ENCODE measurements at regions not wholly inside any gene's neighbourhood (a gene's known extent, or its start where the extent isn't known, plus 50 kb on each side); places are given as distances from the start of the nearest gene placed in this dataset.
"Not testable (repeated sequence)": the region's sequence is repeated elsewhere in the genome, so short reads cannot be mapped to it uniquely, and the experiment has no call there.

DNA sequence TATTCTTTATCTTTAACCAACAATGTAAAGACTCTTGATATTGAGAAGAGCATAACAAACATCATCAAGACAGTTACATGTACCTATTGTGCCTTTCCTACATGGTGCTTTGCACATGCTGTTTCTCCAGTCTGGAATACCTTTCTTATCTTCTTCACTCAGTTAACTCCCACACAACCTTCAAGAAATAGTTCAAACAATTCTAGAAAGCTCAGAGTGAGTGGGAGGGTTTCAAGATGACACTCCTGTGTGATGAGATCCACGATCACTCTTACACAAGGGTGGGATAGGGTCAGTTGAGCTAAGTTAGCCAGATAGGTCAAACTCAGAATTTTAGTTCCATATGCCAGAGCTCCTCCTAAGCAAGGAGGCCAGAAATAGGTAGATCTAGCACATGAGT is 915.5 kb downstream of the NR2F1-AS1 start:
- DNase-seq = no peak

DNA sequence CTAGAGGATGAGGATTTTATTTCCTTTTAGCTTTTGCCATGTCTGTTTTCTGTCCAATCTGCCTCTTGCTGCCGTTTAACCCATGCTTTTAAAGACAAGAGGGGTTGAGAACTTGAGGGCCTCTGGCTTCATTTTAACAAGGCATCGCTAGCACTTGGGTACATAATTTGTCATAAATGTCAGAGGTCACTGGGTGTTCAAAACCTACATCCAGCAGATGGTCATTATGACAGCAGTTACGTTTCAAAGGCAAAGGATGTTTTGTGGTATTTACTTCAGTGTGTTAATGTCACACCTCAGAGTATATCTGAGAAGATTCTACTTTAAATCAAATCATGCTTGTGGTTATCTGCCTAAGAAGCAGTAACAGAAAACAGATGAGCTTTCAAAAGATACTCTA is 918.3 kb downstream of the NR2F1-AS1 start:
- DNase-seq = no peak

DNA sequence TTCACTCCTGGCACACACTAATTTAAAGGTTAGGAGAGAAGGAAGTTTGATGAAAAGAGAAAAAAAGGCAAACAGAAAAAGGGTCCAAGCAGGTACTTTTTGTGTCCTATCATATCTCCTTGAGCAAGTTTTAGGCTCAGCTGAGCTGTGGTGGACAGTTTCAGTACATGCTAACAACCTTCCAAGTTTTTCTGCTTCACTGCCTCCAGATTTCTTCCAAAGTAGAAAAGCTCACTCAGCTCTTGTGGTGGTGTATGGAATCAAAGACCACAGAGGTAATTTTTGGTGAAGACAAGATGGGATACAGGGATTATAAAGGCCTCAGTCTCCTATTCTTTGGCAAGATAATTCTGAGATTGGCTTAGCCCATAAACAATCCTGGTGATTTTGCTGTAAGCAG is 921.8 kb downstream of the NR2F1-AS1 start:
- DNase-seq = no peak

DNA sequence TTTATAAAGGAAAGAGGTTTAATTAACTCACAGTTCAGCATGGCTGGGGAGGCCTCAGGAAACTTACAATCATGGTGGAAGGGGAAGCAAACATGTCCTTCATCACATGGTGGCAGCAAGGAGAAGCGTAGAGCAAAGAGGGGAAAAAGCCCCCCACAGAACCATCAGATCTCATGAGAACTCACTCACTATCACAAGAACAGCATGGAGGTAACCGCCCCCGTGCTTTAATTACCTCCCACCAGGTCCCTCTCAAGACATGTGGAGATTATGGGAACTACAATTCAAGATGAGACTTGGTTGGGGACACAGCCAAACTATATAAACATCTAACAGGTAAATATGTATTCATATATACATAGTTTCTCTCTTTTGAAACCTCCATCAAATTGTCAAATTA is 926.4 kb downstream of the NR2F1-AS1 start:
- DNase-seq = not testable (repeated sequence)

- DNase-seq = no peak
Measured at GRCh38 chr5:92653730-92654461, 927.1 kb downstream of the NR2F1-AS1 start.

DNA sequence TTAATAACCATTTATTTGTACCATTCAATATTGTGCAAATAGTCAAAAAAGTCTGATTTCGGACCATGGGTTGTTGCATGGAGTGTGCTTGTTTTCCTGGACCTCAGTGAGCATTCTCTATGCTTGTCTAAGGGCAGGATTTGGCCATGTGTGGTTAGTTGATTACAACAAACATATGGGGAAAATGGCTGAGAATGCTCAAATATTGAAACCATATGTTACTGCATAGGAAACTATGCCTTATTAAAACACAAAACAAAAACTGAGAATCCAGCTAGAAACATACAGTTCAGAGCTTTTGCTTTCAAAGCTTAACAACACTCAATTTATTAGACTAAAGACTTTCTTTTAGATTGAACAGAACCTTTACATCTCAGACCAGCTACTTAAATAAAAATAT is 928.3 kb downstream of the NR2F1-AS1 start:
- DNase-seq = no peak

GRCh38 chr5:92644266-92644886 is 936.6 kb downstream of the NR2F1-AS1 start:
- DNase-seq = no peak

DNA sequence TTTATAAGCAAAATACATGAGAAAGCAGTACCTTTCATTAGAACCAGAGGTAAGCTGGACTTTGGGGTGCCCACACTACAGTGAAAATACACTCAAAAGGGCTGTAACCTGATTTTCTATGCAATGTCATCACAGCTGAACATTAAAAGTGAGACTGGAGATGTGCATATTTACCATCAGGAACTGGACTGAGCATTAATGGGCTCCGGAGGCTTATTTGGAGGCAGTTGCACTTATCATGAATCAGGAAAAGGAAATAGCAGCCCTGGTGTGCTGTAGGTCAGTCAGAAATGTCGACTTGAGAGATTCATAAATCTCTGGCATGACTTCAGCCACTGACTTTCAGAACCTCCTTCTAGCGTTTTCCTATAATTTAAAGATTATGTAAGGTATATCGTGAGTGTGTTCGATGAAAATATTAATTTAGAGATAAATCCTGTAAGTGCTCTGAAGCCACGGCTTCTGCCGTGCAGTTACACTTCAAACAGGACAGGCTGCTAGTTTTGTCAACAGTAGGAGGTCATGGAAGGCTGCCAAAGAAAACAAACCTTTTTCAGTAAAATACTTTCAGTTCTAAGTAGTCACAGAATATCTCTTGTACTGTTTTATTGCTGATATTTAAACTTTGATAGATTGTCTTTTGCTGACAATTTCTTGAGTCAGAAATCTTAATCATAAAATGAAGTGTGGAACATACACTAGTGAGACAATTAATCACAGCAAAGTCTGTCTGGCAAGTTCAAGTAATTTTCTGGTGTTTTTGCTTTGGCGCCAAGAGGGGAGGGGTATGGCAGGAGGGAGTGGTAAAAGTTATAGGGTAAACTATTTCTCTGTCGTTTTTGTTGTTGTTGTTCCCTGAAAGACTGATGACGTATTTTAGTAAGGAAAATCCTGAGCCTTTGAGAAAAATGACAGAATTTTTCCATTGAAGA is 939.7 kb downstream of the NR2F1-AS1 start:
- DNase-seq = no peak

DNA sequence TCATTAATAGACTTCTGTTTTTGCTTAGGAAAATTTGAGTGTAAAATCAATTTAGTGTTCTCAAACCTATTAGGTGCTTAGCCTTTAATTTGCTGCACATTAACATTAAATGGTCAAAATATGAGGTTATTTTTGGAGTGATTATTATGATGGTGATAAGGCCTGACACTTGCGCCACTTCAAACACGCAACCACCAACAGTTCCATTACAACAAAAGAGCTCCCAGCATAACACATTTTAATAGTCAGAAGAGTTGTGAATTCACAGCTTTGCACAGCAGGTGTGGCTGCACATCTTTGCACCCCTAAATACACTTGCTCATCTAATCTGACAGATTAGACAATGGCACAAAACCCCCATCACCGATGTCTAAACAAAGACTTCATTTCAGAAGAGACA is 940.7 kb downstream of the NR2F1-AS1 start:
- DNase-seq = no peak

DNA sequence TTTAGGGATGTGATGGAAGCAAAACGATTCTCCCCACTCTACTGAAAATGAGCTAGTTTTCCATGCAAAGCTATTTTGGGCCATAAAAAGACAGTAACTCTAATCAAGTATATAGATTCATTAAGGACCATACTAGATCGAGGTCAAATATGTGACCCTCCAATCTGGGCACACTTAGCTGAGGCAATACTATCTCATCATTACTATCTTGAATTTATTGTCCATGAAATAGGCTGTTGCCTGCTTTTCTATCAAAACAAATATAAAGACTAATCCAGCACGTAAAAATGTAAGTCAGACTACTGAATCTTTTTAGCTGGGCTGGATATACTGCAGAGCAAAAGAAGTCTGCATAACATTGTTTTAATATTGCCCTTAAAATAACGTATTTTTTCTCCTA is 943.1 kb downstream of the NR2F1-AS1 start:
- no peak for DNase-seq

DNA sequence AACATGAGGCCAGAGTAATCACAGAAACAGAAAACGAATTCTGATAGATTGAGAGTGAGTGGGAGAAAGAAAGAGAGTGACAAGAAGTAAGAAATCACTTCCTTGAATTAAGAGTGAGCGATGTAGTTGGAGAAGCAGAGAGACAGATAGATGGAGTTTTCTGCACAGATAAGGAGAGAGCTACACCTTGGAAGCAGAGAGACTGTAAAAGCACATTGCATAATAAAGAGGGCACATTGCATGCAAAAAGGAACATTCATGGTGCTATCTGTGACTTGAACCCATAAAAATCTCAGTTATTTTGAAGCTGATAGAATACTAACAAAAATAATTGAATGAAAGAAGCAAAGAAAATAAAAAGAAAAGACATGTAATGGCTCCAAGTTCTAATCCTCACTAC is 943.8 kb downstream of the NR2F1-AS1 start:
- no peak for DNase-seq

GRCh38 chr5:92635001-92635461 is 946.0 kb downstream of the NR2F1-AS1 start:
- no peak for DNase-seq

GRCh38 chr5:92633875-92634487 is 947.0 kb downstream of the NR2F1-AS1 start:
- no peak for DNase-seq

DNA sequence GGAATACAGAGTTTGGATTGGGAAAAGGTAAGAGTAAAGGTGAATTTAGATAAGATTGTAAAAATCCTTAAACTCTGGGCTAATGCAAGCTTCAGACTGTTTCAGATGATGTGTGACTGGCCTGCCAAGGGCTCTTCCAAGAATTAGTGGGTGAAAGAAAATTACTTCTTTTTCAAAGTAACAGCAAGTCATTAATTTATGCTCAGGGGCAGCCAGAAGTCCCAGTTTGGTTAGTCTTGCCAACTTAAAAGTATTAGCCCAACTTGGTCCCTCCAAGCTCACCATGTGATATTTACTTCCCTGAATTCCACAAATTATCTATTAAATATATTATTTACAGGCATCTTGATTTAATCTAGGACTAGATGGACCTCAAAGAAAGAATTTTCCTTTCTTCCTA is 947.8 kb downstream of the NR2F1-AS1 start:
- no peak for DNase-seq

DNA sequence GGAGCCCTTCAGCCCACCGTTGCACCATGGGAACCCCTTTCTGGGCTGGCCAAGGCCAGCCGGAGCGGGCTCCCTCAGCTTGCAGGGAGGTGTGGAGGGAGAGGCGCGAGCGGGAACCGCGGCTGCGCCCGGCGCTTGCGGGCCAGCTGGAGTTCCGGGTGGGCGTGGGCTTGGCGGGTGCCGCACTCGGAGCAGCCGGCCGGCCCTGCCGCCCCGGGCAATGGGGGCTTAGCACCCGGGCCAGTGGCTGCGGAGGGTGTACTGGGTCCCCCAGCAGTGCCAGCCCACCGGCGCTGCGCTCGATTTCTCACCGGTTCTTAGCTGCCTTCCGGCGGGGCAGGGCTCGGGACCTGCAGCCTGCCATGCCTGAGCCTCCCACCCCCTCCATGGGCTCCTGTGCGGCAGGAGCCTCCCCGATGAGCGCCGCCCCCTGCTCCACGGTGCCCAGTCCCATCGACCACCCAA is 949.8 kb downstream of the NR2F1-AS1 start:
- DNase-seq = not testable (repeated sequence)

- DNase-seq = no peak
Measured at GRCh38 chr5:92629574-92629973, 951.4 kb downstream of the NR2F1-AS1 start.

- DNase-seq = no peak
Measured at GRCh38 chr5:92629000-92629399, 952.0 kb downstream of the NR2F1-AS1 start.

DNA sequence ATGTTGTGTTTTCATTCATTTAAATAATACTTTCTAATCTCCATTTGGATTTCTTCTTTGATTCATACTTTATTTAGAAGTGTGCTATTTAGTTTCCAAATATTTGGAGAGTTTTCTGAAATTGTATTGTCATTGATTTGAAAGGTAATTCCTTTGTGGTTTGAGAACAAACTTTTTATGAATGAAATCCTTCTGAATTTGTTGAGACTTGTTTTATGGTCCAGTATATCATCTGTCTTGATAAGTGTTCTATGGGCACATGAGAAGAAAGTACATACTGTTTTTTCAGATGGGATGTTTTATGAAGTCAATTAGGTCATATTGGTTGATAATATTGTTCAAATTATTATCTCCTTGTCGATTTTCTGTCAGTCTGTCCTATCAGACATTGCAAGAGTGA is 953.8 kb downstream of the NR2F1-AS1 start:
- no peak for DNase-seq

DNA sequence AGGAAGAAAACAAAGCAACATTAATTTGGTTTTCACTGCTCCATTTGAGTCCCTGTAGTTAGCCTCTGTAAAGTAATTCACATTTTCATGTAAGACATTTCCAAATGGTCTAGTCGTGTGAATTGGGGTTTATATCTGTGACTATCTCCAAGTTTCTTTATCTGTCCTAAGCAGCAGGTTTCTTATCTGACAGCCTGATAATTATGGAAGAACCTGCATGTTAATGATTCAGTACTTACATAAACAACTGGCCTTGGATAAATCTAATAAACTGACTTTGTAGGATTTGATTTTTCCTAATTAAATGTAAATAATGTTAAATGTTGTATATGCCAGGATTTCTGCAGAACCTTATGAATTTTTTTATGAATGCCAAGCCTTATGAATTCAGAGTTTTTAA is 964.9 kb downstream of the NR2F1-AS1 start:
- no peak for DNase-seq

GRCh38 chr5:92613546-92613945 is 967.5 kb downstream of the NR2F1-AS1 start:
- no peak for DNase-seq

GRCh38 chr5:92610435-92610834 is 970.6 kb downstream of the NR2F1-AS1 start:
- DNase-seq = not testable (repeated sequence)

DNA sequence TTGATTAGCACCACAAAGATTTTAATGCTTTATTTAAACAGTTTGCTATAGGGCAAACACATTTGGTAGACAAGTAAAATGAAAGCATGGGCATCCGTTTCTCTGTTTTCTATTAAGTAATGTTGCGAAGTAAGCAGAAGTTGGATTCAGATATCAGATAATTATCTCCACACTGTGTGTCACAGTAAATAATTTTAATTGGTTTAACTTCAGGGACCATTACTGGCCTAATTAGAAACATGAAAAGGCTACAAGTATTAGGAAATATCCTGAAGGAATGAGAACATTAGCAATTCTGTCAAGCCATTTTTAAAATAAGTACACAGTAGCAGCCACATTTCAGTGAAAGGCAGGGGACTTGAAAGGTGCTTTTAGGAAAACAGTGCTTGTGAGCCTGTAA is 975.4 kb downstream of the NR2F1-AS1 start:
- no peak for DNase-seq

GRCh38 chr5:92599217-92599810 is 981.7 kb downstream of the NR2F1-AS1 start:
- no peak for DNase-seq
